ENCODE measurements at regions not wholly inside any gene's neighbourhood (a gene's known extent, or its start where the extent isn't known, plus 50 kb on each side); places are given as distances from the start of the nearest gene placed in this dataset.

GRCh38 chr4:19752599-19752998 is 499.1 kb upstream of the SLIT2 start:
- H3K9ac ChIP-seq (ENCODE audit: low read length): no peak overlapping the region
- no peaks in the 10 kb centered on the region for H3K27me3 ChIP-seq (ENCODE audit: low read length)
- TF ChIP-seq EZH2phosphoT487 (conservative IDR thresholded peaks at IDR 0.05; ENCODE audit: low read length) (no peak), CTCF (IDR thresholded peaks at IDR 0.05; ENCODE audit: insufficient read depth, low read length, poor library complexity, severe bottlenecking) (no peak)
- no peak overlapping the region for H3K27ac ChIP-seq (ENCODE audit: low read depth, low read length)
- no peak overlapping the region for H3K4me3 ChIP-seq (ENCODE audit: insufficient read depth, low read length, poor library complexity, severe bottlenecking)
- no peaks in the 10 kb centered on the region for H3F3A ChIP-seq (ENCODE audit: insufficient read depth)
- H4K20me1 ChIP-seq (ENCODE audit: low read depth, low read length): no peaks in the 10 kb centered on the region
- H3K36me3 ChIP-seq (ENCODE audit: low read length): no peaks in the 10 kb centered on the region
- no peak overlapping the region for H3K4me2 ChIP-seq (ENCODE audit: low read depth, low read length, poor library complexity, severe bottlenecking)
- no peak overlapping the region for H2AFZ ChIP-seq (ENCODE audit: low read depth, low read length, severe bottlenecking)
- H3K79me2 ChIP-seq (ENCODE audit: insufficient read depth, low read length): no peaks in the 10 kb centered on the region
- no peaks in the 10 kb centered on the region for H3K9me3 ChIP-seq (ENCODE audit: insufficient read depth, low read length)
- no peaks in the 10 kb centered on the region; the same call in 1 of the 2 replicates for H3K9me2 ChIP-seq (replicated peaks; ENCODE audit: insufficient read depth, low read length)

GRCh38 chr4:19748519-19749479 is 502.9 kb upstream of the SLIT2 start:
- no peak overlapping the region for H3K9ac ChIP-seq (ENCODE audit: low read length)
- no peaks in the 10 kb centered on the region for H3K79me2 ChIP-seq (ENCODE audit: insufficient read depth, low read length)
- no peak for TF ChIP-seq EZH2phosphoT487 (conservative IDR thresholded peaks at IDR 0.05; ENCODE audit: low read length)
- no peak for TF ChIP-seq CTCF (IDR thresholded peaks at IDR 0.05; ENCODE audit: insufficient read depth, low read length, poor library complexity, severe bottlenecking)
- no peaks in the 10 kb centered on the region for H3K9me2 ChIP-seq (replicated peaks; ENCODE audit: insufficient read depth, low read length)
- H3K4me3 ChIP-seq (ENCODE audit: insufficient read depth, low read length, poor library complexity, severe bottlenecking): no peak overlapping the region
- no peaks in the 10 kb centered on the region for H3F3A ChIP-seq (ENCODE audit: insufficient read depth)
- H3K4me2 ChIP-seq (ENCODE audit: low read depth, low read length, poor library complexity, severe bottlenecking): no peak overlapping the region
- no peak overlapping the region for H2AFZ ChIP-seq (ENCODE audit: low read depth, low read length, severe bottlenecking)
- H3K27me3 ChIP-seq (ENCODE audit: low read length): no peaks in the 10 kb centered on the region
- H3K27ac ChIP-seq (ENCODE audit: low read depth, low read length): no peak overlapping the region
- H4K20me1 ChIP-seq (ENCODE audit: low read depth, low read length): no peaks in the 10 kb centered on the region
- H3K9me3 ChIP-seq (ENCODE audit: insufficient read depth, low read length): no peaks in the 10 kb centered on the region
- no peaks in the 10 kb centered on the region for H3K36me3 ChIP-seq (ENCODE audit: low read length)

- Histone ChIP-seq H3F3A (ENCODE audit: insufficient read depth) (no peaks in the 10 kb centered on the region), H3K36me3 (ENCODE audit: low read length) (no peaks in the 10 kb centered on the region), H3K27ac (ENCODE audit: low read depth, low read length) (no peak overlapping the region), H3K9me2 (replicated peaks; ENCODE audit: insufficient read depth, low read length) (no peaks in the 10 kb centered on the region), H3K27me3 (ENCODE audit: low read length) (no peaks in the 10 kb centered on the region), H3K79me2 (ENCODE audit: insufficient read depth, low read length) (no peaks in the 10 kb centered on the region), H3K4me2 (ENCODE audit: low read depth, low read length, poor library complexity, severe bottlenecking) (no peak overlapping the region), H3K4me3 (ENCODE audit: insufficient read depth, low read length, poor library complexity, severe bottlenecking) (no peak overlapping the region), H3K9me3 (ENCODE audit: insufficient read depth, low read length) (no peaks in the 10 kb centered on the region), H3K9ac (ENCODE audit: low read length) (no peak overlapping the region), H4K20me1 (ENCODE audit: low read depth, low read length) (no peaks in the 10 kb centered on the region), H2AFZ (ENCODE audit: low read depth, low read length, severe bottlenecking) (no peak overlapping the region)
- TF ChIP-seq EZH2phosphoT487 (conservative IDR thresholded peaks at IDR 0.05; ENCODE audit: low read length): no peak
- no peak for TF ChIP-seq CTCF (IDR thresholded peaks at IDR 0.05; ENCODE audit: insufficient read depth, low read length, poor library complexity, severe bottlenecking)
Measured at GRCh38 chr4:19746377-19746776, 505.3 kb upstream of the SLIT2 start.

Data from SU-DHL-6 (cell line).